ENCODE measurements at regions not wholly inside any gene's neighbourhood (a gene's known extent, or its start where the extent isn't known, plus 50 kb on each side); places are given as distances from the start of the nearest gene placed in this dataset.
"Not testable (repeated sequence)": the region's sequence is repeated elsewhere in the genome, so short reads cannot be mapped to it uniquely, and the experiment has no call there.

- not testable (repeated sequence) for H3K27ac ChIP-seq (ENCODE audit: insufficient read depth, low read length, poor library complexity, severe bottlenecking); H3K9me3 ChIP-seq (ENCODE audit: control insufficient read depth, low read length); H3K4me1 ChIP-seq (ENCODE audit: control insufficient read depth, insufficient read depth, low read length, poor library complexity, severe bottlenecking); H3K27me3 ChIP-seq (replicated peaks; ENCODE audit: control insufficient read depth, insufficient read depth, low read length, poor library complexity, severe bottlenecking); H3K4me3 ChIP-seq (ENCODE audit: insufficient read depth, low read depth, low read length, poor library complexity, severe bottlenecking); H3K36me3 ChIP-seq (ENCODE audit: control insufficient read depth, insufficient read depth, low read length); DNase-seq
Observed at GRCh38 chr16:29258946-29259634, 147.4 kb downstream of the NPIPB11 start.

DNA sequence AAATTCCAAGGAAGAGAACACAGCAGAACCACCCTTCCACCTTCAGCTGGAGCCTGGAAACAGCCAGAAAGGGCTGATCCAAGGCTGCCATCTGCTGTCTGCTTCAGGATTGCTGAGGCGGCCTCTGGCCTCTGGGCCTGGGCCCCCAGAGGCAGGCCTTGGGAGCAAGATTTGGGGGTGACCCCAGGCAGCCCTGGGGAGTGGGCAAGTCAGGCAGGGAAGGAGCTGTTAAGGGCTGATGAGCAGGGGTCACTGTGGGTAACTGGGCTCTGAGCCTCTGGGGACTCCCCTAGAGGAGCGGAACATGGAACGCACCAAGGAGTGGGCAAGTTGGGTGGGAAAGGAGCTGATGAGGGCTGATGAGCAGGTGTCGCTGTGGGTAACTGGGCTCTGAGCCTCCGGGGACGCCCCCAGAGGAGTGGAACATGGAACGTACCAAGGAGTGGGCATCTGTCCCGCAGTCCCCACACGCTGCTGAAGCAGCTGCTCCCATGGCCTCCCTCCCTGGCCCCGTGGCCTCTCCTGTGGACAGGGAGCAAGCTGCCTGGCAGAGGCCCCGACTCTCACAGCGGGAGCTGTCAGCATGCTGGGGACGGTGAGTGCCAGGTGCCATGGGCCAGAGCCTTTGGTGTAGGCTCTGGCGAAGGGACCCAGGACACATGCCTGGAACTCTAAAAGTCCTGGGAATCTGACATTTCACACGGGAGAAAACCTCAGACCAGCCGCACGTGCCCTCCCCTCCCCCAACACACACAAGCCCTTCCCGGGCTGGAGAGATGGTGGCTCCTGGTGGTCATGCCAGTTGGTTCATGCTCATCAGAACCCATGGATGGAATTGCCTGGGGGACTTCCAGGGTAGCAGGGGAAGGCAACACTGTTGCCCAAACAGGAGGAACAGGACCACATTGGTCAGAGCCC, 148.8 kb downstream of the NPIPB11 start:
- not testable (repeated sequence) for H3K27ac ChIP-seq (ENCODE audit: insufficient read depth, low read length, poor library complexity, severe bottlenecking); H3K27me3 ChIP-seq (replicated peaks; ENCODE audit: control insufficient read depth, insufficient read depth, low read length, poor library complexity, severe bottlenecking); DNase-seq; H3K4me1 ChIP-seq (ENCODE audit: control insufficient read depth, insufficient read depth, low read length, poor library complexity, severe bottlenecking); H3K36me3 ChIP-seq (ENCODE audit: control insufficient read depth, insufficient read depth, low read length); H3K4me3 ChIP-seq (ENCODE audit: insufficient read depth, low read depth, low read length, poor library complexity, severe bottlenecking); H3K9me3 ChIP-seq (ENCODE audit: control insufficient read depth, low read length)

GRCh38 chr16:29256501-29256981, 150.0 kb downstream of the NPIPB11 start:
- no peaks in the 10 kb centered on the region for H3K36me3 ChIP-seq (ENCODE audit: control insufficient read depth, insufficient read depth, low read length)
- no peaks in the 10 kb centered on the region for H3K27me3 ChIP-seq (replicated peaks; ENCODE audit: control insufficient read depth, insufficient read depth, low read length, poor library complexity, severe bottlenecking)
- no peak overlapping the region for H3K4me3 ChIP-seq (ENCODE audit: insufficient read depth, low read depth, low read length, poor library complexity, severe bottlenecking)
- H3K4me1 ChIP-seq (ENCODE audit: control insufficient read depth, insufficient read depth, low read length, poor library complexity, severe bottlenecking): no peaks in the 10 kb centered on the region
- no peak for DNase-seq
- no peak overlapping the region for H3K27ac ChIP-seq (ENCODE audit: insufficient read depth, low read length, poor library complexity, severe bottlenecking)
- H3K9me3 ChIP-seq (ENCODE audit: control insufficient read depth, low read length): no peaks in the 10 kb centered on the region

- H3K36me3 ChIP-seq (ENCODE audit: control insufficient read depth, insufficient read depth, low read length); H3K27me3 ChIP-seq (replicated peaks; ENCODE audit: control insufficient read depth, insufficient read depth, low read length, poor library complexity, severe bottlenecking); H3K4me1 ChIP-seq (ENCODE audit: control insufficient read depth, insufficient read depth, low read length, poor library complexity, severe bottlenecking); DNase-seq; H3K4me3 ChIP-seq (ENCODE audit: insufficient read depth, low read depth, low read length, poor library complexity, severe bottlenecking); H3K27ac ChIP-seq (ENCODE audit: insufficient read depth, low read length, poor library complexity, severe bottlenecking); H3K9me3 ChIP-seq (ENCODE audit: control insufficient read depth, low read length): not testable (repeated sequence)
Observed at GRCh38 chr16:29255957-29256356, 150.6 kb downstream of the NPIPB11 start.

- H3K9me3 ChIP-seq (ENCODE audit: control insufficient read depth, low read length); H3K4me3 ChIP-seq (ENCODE audit: insufficient read depth, low read depth, low read length, poor library complexity, severe bottlenecking); DNase-seq; H3K27ac ChIP-seq (ENCODE audit: insufficient read depth, low read length, poor library complexity, severe bottlenecking); H3K36me3 ChIP-seq (ENCODE audit: control insufficient read depth, insufficient read depth, low read length); H3K27me3 ChIP-seq (replicated peaks; ENCODE audit: control insufficient read depth, insufficient read depth, low read length, poor library complexity, severe bottlenecking); H3K4me1 ChIP-seq (ENCODE audit: control insufficient read depth, insufficient read depth, low read length, poor library complexity, severe bottlenecking): not testable (repeated sequence)
Observed at GRCh38 chr16:29255496-29255796, 151.1 kb downstream of the NPIPB11 start.

DNA sequence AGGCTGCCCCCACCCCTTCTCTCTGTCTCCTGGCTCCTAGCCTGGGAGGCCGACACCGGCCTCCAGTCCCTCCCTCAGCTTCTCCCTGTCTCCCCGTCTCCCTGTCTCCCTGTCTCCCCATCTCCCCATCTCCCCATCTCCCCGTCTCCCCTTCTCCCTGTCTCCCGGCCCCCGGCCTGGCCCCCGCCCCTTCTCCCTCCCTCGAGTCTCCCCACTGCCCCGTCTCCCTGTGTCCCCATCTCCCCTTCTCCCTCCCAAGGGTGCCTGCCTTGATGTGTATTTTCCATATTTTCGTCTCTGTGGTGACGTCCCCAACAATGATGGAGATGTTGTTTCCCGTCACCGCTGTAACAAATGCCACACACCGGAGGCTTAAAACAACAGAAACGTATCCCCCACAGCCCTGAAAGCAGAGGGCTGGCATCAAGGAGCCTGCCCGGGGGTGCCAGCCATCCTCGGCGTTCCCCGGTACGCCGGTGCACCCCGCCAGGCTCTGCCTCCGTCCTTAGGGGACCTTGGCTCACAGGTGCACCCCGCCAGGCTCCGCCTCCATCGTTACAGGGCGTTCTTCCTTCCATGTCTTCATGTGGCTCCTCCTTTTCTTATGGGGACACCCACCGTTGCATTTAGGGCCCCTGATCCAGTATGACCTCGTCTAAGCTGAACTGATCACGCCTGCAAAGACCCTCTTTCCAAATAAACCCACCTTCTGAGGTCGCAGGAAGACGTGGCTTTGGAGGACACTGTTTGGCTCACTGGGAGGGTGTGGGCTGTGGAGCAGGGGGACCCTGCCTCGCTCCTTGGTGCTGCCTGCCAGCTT, 151.6 kb downstream of the NPIPB11 start:
- Histone ChIP-seq H3K36me3 (ENCODE audit: control insufficient read depth, insufficient read depth, low read length) (no peaks in the 10 kb centered on the region), H3K4me3 (ENCODE audit: insufficient read depth, low read depth, low read length, poor library complexity, severe bottlenecking) (no peak overlapping the region), H3K9me3 (ENCODE audit: control insufficient read depth, low read length) (no peaks in the 10 kb centered on the region), H3K27me3 (replicated peaks; ENCODE audit: control insufficient read depth, insufficient read depth, low read length, poor library complexity, severe bottlenecking) (no peaks in the 10 kb centered on the region), H3K27ac (ENCODE audit: insufficient read depth, low read length, poor library complexity, severe bottlenecking) (no peak overlapping the region), H3K4me1 (ENCODE audit: control insufficient read depth, insufficient read depth, low read length, poor library complexity, severe bottlenecking) (no peaks in the 10 kb centered on the region)
- DNase-seq: no peak

DNA sequence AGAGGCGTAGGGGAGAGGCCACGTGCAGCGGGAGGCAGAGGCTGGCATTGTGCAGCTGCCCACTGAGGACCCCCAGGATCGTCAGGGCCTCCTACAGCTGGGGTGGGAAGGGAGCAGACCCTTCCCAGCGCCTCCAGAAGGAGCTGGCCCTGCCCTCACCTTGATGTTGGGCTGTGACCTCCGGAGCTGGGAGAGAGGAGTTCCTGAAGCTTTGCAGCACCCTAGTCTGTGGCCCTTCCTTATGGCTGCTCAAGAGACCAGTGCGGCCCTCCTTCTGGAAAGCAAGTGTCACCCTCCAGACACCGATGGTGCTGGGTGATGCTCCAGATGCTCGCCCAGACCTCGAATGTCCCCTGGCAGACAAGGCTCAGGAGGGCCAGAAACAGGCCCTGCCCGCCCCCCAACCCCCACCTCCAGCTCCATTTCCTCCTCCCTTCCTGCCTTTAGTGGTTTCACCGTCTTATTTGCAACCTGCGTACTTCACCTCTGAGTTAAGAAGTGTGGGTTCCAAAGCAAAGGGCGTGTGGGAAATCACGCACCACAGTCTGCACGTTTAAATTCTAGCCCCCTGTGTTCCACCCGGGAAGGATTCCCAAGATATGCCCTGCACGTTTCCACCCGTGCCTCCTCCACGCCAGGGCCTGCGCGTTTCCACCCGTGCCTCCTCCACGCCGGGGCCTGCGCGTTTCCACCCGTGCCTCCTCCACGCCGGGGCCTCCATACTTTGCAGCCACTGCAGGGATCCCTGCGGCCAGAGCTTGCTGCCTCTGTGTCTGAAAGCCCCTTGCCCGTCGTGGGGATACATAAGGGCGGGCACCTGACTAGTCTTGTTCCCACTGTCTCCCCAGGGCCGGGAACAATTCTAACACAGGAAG, 152.6 kb downstream of the NPIPB11 start:
- not testable (repeated sequence) for H3K36me3 ChIP-seq (ENCODE audit: control insufficient read depth, insufficient read depth, low read length); H3K27ac ChIP-seq (ENCODE audit: insufficient read depth, low read length, poor library complexity, severe bottlenecking); DNase-seq; H3K27me3 ChIP-seq (replicated peaks; ENCODE audit: control insufficient read depth, insufficient read depth, low read length, poor library complexity, severe bottlenecking); H3K4me3 ChIP-seq (ENCODE audit: insufficient read depth, low read depth, low read length, poor library complexity, severe bottlenecking); H3K4me1 ChIP-seq (ENCODE audit: control insufficient read depth, insufficient read depth, low read length, poor library complexity, severe bottlenecking); H3K9me3 ChIP-seq (ENCODE audit: control insufficient read depth, low read length)

DNA sequence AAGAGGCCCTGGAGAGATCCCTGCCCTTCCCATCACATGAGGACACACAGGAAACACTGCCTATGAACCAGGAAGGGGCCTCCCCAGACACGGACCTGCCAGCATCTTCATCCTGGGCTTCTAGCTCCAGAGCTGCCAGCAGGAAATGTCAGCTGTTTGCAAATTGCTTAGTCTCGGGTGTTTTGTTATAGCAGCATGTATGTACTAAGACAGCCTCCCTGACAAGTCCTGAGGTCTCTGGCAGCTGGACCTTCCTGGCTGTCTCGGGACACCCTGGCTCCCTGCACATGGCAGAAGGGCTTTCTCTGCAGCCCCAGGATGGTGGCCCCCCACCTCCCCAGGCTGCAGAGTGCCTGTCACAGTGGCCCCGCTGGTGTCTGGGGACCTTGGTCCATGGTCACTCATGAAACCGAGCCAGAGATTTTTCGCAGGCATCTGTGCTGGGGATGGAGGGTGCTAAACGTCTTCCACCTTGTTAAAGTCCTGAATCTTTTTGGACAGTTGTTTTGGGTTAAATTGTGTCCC, 153.4 kb downstream of the NPIPB11 start:
- H3K4me3 ChIP-seq (ENCODE audit: insufficient read depth, low read depth, low read length, poor library complexity, severe bottlenecking); H3K4me1 ChIP-seq (ENCODE audit: control insufficient read depth, insufficient read depth, low read length, poor library complexity, severe bottlenecking); H3K36me3 ChIP-seq (ENCODE audit: control insufficient read depth, insufficient read depth, low read length); H3K9me3 ChIP-seq (ENCODE audit: control insufficient read depth, low read length); H3K27me3 ChIP-seq (replicated peaks; ENCODE audit: control insufficient read depth, insufficient read depth, low read length, poor library complexity, severe bottlenecking); DNase-seq; H3K27ac ChIP-seq (ENCODE audit: insufficient read depth, low read length, poor library complexity, severe bottlenecking): not testable (repeated sequence)

GRCh38 chr16:29252311-29252710, 154.2 kb downstream of the NPIPB11 start:
- not testable (repeated sequence) for H3K4me1 ChIP-seq (ENCODE audit: control insufficient read depth, insufficient read depth, low read length, poor library complexity, severe bottlenecking); H3K36me3 ChIP-seq (ENCODE audit: control insufficient read depth, insufficient read depth, low read length); DNase-seq; H3K4me3 ChIP-seq (ENCODE audit: insufficient read depth, low read depth, low read length, poor library complexity, severe bottlenecking); H3K9me3 ChIP-seq (ENCODE audit: control insufficient read depth, low read length); H3K27ac ChIP-seq (ENCODE audit: insufficient read depth, low read length, poor library complexity, severe bottlenecking); H3K27me3 ChIP-seq (replicated peaks; ENCODE audit: control insufficient read depth, insufficient read depth, low read length, poor library complexity, severe bottlenecking)
